ENCODE measurements at regions not wholly inside any gene's neighbourhood (a gene's known extent, or its start where the extent isn't known, plus 50 kb on each side); places are given as distances from the start of the nearest gene placed in this dataset.

DNA sequence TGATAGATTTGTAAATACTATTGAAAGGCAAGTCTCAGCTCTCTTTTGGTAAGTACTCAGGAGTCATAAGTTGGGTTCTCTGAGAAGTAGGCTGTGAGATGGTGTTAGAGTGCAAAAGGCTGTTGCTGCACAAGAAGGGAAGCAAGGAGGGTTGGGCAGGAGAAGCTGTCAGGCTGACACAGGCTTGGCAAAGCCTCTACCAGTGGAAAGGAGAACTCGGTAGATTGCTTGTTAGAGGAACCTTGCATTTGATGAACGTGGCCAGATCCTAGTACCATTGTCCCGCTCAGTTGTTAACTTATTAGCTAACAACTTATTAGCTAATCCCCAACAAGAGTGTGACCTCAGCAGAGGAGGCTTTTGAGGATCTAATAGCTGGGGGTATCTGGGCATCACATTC lies 449.3 kb upstream of the BOD1L1 start:
- no peak overlapping the region for H3K9ac ChIP-seq (ENCODE audit: control insufficient read depth, extremely low read depth, insufficient read depth, low read length)
- dilution Hi-C loops (cut with MboI; ENCODE audit: extremely low pct_ligation_motif_present, low sequenced_read_pairs): no loop called here
- no peak overlapping the region for H3K4me3 ChIP-seq (ENCODE audit: control insufficient read depth in 2 of 3, extremely low read depth in 1 of 3, insufficient read depth in 2 of 3, low read depth in 1 of 3, low read length in 3 of 3)
- H3K4me2 ChIP-seq (ENCODE audit: control insufficient read depth, extremely low read depth, insufficient read depth, low read depth, low read length): no peak overlapping the region
- H3K27me3 ChIP-seq (ENCODE audit: control insufficient read depth, extremely low read depth, insufficient read depth, low read length): no peaks in the 10 kb centered on the region
- TF ChIP-seq, protein P1, sequence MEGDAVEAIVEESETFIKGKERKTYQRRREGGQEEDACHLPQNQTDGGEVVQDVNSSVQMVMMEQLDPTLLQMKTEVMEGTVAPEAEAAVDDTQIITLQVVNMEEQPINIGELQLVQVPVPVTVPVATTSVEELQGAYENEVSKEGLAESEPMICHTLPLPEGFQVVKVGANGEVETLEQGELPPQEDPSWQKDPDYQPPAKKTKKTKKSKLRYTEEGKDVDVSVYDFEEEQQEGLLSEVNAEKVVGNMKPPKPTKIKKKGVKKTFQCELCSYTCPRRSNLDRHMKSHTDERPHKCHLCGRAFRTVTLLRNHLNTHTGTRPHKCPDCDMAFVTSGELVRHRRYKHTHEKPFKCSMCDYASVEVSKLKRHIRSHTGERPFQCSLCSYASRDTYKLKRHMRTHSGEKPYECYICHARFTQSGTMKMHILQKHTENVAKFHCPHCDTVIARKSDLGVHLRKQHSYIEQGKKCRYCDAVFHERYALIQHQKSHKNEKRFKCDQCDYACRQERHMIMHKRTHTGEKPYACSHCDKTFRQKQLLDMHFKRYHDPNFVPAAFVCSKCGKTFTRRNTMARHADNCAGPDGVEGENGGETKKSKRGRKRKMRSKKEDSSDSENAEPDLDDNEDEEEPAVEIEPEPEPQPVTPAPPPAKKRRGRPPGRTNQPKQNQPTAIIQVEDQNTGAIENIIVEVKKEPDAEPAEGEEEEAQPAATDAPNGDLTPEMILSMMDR (optimal IDR thresholded peaks at IDR 0.05 in 1 of 3, IDR thresholded peaks at IDR 0.05 in 1 of 3, conservative IDR thresholded peaks at IDR 0.05 in 1 of 3; ENCODE audit: extremely low read depth in 1 of 3, insufficient read depth in 2 of 3, low read length in 3 of 3): no peak
- no peak for TF ChIP-seq EZH2 (IDR thresholded peaks at IDR 0.05; ENCODE audit: low read length)
- FAIRE-seq (no peak), DNase-seq (ENCODE audit: low read depth, low spot score) (no peak)
- H3K27ac ChIP-seq (ENCODE audit: control insufficient read depth, insufficient read depth, low read length): no peak overlapping the region
- H3K9me3 ChIP-seq (ENCODE audit: control insufficient read depth, low read depth, low read length): peaks cover 5% of the 10 kb centered on the region
- no peaks in the 10 kb centered on the region for H4K20me1 ChIP-seq (ENCODE audit: control insufficient read depth, extremely low read depth, insufficient read depth, low read length)
- no peaks in the 10 kb centered on the region for H3K36me3 ChIP-seq (ENCODE audit: control insufficient read depth in 2 of 2, extremely low read depth in 1 of 2, insufficient read depth in 2 of 2, low read length in 2 of 2)
- H2AFZ ChIP-seq (ENCODE audit: control insufficient read depth, low read length): no peak overlapping the region
- no peaks in the 10 kb centered on the region for H3K9me1 ChIP-seq (ENCODE audit: control insufficient read depth, extremely low read depth, insufficient read depth, low read length)
- H3K79me2 ChIP-seq (ENCODE audit: control insufficient read depth, insufficient read depth, low read length): no peaks in the 10 kb centered on the region
- H3K4me1 ChIP-seq (ENCODE audit: control insufficient read depth, extremely low read depth, insufficient read depth, low read length): no peaks in the 10 kb centered on the region

DNA sequence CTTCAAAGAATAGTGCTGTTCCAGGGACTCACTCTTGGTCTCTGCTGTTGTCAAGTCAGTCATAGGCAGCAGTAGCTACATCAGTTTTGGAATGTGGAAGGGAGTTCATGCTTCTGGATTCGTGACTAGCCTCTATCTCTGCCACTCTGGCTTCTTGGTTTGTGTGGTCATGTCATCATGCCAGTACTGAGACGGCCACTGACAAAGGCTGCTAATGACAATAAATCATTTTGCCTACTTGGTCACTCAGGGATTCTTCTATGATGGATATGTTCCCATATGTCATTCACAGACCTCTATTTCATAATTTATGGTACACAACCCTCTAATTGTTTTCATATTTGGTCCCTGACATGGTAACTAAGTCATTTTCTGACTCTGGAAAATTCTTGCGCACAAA lies 450.8 kb upstream of the BOD1L1 start:
- Histone ChIP-seq H3K27ac (ENCODE audit: control insufficient read depth, insufficient read depth, low read length) (no peak overlapping the region), H3K4me2 (ENCODE audit: control insufficient read depth, extremely low read depth, insufficient read depth, low read depth, low read length) (no peak overlapping the region), H3K9me3 (ENCODE audit: control insufficient read depth, low read depth, low read length) (no peaks in the 10 kb centered on the region), H3K36me3 (ENCODE audit: control insufficient read depth in 2 of 2, extremely low read depth in 1 of 2, insufficient read depth in 2 of 2, low read length in 2 of 2) (no peaks in the 10 kb centered on the region), H3K27me3 (ENCODE audit: control insufficient read depth, extremely low read depth, insufficient read depth, low read length) (no peaks in the 10 kb centered on the region), H3K4me1 (ENCODE audit: control insufficient read depth, extremely low read depth, insufficient read depth, low read length) (no peaks in the 10 kb centered on the region), H4K20me1 (ENCODE audit: control insufficient read depth, extremely low read depth, insufficient read depth, low read length) (no peaks in the 10 kb centered on the region), H3K9me1 (ENCODE audit: control insufficient read depth, extremely low read depth, insufficient read depth, low read length) (no peaks in the 10 kb centered on the region), H3K4me3 (ENCODE audit: control insufficient read depth in 2 of 3, extremely low read depth in 1 of 3, insufficient read depth in 2 of 3, low read depth in 1 of 3, low read length in 3 of 3) (no peak overlapping the region), H3K79me2 (ENCODE audit: control insufficient read depth, insufficient read depth, low read length) (no peaks in the 10 kb centered on the region), H3K9ac (ENCODE audit: control insufficient read depth, extremely low read depth, insufficient read depth, low read length) (no peak overlapping the region), H2AFZ (ENCODE audit: control insufficient read depth, low read length) (no peak overlapping the region)
- FAIRE-seq (no peak), DNase-seq (ENCODE audit: low read depth, low spot score) (no peak)
- dilution Hi-C loops (cut with MboI; ENCODE audit: extremely low pct_ligation_motif_present, low sequenced_read_pairs): no loop called here
- no peak for TF ChIP-seq EZH2 (IDR thresholded peaks at IDR 0.05; ENCODE audit: low read length)
- TF ChIP-seq, protein P1 (optimal IDR thresholded peaks at IDR 0.05 in 1 of 3, IDR thresholded peaks at IDR 0.05 in 1 of 3, conservative IDR thresholded peaks at IDR 0.05 in 1 of 3; ENCODE audit: extremely low read depth in 1 of 3, insufficient read depth in 2 of 3, low read length in 3 of 3): no peak
